HG03175 (cell line): ENCODE measurements at regions not wholly inside any gene's neighbourhood (a gene's known extent, or its start where the extent isn't known, plus 50 kb on each side); places are given as distances from the start of the nearest gene placed in this dataset.
"Not testable (repeated sequence)": the region's sequence is repeated elsewhere in the genome, so short reads cannot be mapped to it uniquely, and the experiment has no call there.

ENCODE experiments used
- ATAC-seq: cut with Tn5 transposase; IDR thresholded peaks from one replicate; pipeline ENCODE4 v1.9.1; 2021; ENCODE audit warnings: mild to moderate bottlenecking, moderate library complexity; ENCODE audit not compliant: unreplicated experiment

DNA sequence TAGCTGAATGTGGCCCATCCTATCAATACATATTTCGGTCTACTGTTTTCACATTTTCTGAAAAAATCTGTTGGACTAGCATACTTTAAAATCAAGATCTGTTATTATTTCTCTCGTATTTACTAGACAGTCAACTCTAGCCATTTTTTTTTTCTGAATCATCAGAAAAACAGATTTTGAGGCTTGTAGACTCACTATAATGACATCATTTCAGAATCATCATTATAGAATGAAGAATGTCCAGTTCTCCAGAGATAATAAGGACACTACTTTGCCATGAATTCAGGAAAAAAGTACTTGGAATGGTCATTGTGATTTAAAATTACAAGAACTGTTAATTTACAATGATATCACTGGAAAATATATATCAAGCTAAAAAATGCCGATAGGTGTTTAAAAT, 589.8 kb downstream of the KCNH5 start:
- no peak for ATAC-seq

DNA sequence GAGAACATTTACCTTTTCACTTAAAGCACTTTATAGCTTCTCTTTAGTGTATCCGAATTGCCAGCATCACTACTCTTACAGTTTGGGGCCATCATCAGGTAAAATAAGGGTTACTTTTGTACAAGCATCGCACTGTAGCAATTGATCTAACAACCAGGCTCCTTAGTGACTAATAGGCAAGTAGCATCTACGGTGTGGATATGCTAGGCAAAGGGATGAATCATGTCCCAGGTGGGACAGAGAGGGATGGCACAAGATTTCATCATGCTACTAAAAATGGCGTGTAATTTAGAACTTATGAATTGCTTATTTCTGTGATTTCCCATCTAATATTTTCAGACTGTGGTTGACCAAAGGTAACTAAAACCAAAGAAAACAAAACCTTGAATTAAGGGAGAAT, 582.3 kb downstream of the KCNH5 start:
- no peak for ATAC-seq

GRCh38 chr14:62468946-62469345, 576.3 kb downstream of the KCNH5 start:
- no peak for ATAC-seq

DNA sequence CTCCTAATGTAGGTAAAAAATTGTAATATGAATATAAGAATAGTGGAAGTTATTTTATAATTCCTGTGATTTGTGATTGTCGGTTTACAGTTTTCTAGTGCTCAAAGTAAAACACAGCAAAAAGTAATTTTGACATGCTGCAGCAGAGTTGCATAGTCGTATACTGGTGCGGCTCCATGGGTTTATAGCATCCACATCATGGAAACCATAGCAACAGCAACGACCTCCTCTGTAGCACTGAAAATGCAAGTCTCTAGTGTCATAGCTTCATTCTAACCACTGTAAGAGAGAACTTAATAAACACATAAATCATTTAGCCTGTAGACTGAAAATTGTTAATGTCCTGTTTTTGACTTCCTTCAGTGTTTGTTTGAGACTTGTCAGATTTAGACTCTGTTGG, 574.3 kb downstream of the KCNH5 start:
- ATAC-seq = no peak

DNA sequence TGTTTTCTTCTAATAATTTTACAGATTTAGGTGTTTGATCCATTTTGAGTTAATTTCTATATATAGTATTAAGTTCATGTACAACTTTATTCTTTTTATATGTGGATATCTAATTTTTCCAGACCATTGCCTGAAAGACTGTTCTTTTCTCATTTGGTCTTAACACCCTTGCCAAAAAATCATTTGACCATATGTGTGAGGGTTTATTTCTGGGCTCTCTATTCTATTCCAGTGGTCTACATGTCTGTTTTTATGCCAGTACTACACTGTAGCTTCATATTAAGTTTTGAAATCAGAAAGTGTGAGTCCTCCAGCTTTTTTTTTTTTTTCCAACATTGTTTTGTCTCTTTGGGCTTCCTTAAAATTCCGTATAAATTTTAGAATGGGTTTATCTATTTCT, 554.1 kb downstream of the KCNH5 start:
- ATAC-seq = no peak

GRCh38 chr14:62497708-62498107, 547.5 kb downstream of the KCNH5 start:
- ATAC-seq = no peak

DNA sequence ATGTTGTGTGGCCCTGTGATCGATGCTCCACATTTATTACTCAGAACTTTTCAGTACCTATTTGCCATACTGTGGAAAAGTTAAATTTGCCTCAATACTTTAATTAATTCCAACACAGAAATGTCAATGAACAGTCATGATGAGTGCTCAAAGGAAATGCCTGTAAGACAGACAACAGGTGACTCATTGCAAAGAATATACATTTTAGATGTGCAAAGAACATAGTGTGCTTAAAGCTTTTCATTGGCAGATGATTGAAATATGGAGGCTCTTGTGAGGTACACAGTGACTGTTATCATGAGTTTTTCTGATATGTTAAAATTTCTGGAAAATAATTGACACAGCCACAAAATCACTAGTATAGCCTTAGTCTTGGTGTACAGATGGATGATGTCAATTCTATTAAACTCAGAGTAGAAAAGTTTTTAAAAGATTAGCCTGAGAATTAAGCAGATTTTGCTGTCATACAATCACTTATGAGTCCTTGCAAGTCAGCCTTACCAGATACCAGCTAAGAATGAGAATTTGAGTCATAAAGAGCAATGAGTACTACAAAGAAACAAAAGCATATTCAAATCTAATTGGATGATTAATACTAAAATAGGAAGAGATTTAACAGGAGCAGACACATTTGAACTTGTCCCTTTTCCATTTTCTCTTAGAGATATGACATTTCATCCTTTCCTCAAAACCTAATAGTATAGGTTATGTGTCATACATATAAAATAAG, 544.1 kb downstream of the KCNH5 start:
- no peak for ATAC-seq

- no peak for ATAC-seq
These were observed 540.2 kb downstream of the KCNH5 start for GRCh38 chr14:62505045-62505444.

- not testable (repeated sequence) for ATAC-seq
These were observed 523.9 kb downstream of the KCNH5 start for GRCh38 chr14:62521309-62521708.

GRCh38 chr14:62528296-62528695, 517.0 kb downstream of the KCNH5 start:
- ATAC-seq = no peak

GRCh38 chr14:62532181-62532580, 513.1 kb downstream of the KCNH5 start:
- no peak for ATAC-seq

- ATAC-seq = no peak
These were observed 498.3 kb downstream of the KCNH5 start for GRCh38 chr14:62546862-62547474.

DNA sequence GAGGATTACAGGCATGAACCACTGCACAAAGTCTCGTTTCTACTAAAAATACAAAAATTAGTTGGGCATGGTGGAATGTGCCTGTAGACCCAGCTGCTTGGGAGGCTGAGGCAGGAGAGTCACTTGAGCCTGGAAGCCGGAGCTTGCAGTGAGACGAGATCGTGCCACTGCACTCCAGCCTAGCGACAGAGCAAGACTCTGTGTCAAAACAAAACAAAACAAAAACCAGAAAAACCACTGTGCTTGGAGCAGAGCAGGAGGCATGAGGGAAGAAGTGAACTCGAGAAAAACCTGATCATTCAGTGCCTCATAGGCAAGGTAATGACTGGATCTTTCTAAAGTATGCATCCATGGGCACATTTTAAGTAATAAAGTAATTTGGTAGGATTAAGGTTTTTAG, 487.8 kb downstream of the KCNH5 start:
- ATAC-seq = no peak

GRCh38 chr14:62558451-62558850, 486.8 kb downstream of the KCNH5 start:
- no peak for ATAC-seq

GRCh38 chr14:62585247-62585646, 460.0 kb downstream of the KCNH5 start:
- ATAC-seq = no peak

DNA sequence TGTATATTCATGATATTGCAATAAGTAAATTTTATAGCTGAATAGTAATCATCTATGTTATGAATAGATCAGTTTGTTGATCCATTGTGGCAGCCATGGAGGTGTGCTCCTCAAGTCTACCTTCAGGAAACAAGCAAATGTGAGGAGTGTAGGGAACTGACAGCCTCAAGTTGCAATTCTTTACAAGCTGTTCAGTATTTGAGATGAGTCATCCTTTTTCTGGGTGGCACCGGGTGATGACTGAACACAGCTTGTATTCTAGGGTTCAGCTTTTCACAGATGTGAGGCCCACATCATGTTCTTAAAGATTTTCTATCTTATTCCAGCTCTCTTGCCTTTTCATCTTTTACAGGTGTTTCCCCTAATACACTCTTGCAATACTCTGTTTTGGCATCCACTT, 452.4 kb downstream of the KCNH5 start:
- ATAC-seq = no peak

DNA sequence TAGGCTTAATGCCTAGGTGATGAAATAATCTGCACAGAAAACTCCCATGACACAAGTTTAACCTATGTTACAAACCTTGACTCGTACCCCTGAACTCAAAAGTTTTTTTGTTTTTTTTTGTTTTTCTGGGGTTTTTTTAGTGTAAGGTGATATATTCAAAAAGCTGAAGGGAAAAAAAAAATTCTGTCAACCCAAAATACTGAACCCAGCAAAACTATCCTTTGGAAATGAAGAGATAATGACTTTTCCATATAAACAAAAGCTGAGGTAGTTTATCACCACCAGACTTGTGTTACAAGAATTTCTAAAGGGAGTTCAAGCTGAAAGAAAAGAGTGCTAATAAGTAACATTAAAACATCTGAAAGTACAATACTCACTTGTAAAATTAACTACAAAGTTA, 448.1 kb downstream of the KCNH5 start:
- ATAC-seq = no peak

GRCh38 chr14:62599616-62600385, 445.5 kb downstream of the KCNH5 start:
- ATAC-seq = no peak

- no peak for ATAC-seq
These were observed 442.5 kb downstream of the KCNH5 start for GRCh38 chr14:62602712-62603111.

GRCh38 chr14:62604524-62604923, 440.7 kb downstream of the KCNH5 start:
- no peak for ATAC-seq

- ATAC-seq = no peak
These were observed 431.1 kb downstream of the KCNH5 start for GRCh38 chr14:62614122-62614521.

DNA sequence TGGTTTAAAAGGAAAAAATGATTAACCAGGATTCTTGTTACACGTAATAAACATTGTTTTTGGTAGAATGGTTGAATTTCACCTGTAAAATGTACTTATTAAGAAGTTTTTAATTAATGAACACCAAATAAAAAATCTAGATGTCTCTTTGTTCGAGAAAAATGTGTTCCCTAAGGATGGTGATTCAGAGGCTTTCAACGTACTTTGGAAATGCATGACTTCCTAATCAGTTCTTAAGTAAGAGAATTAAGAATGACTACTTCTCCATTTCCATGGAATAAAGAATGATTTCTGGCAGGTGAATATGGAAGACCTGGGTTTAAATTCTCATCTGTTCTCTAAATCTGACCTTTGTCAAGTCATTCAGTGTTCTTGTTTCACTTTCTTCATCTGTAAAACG, 428.6 kb downstream of the KCNH5 start:
- ATAC-seq = no peak
